ENCODE measurements at regions not wholly inside any gene's neighbourhood (a gene's known extent, or its start where the extent isn't known, plus 50 kb on each side); places are given as distances from the start of the nearest gene placed in this dataset.

DNA sequence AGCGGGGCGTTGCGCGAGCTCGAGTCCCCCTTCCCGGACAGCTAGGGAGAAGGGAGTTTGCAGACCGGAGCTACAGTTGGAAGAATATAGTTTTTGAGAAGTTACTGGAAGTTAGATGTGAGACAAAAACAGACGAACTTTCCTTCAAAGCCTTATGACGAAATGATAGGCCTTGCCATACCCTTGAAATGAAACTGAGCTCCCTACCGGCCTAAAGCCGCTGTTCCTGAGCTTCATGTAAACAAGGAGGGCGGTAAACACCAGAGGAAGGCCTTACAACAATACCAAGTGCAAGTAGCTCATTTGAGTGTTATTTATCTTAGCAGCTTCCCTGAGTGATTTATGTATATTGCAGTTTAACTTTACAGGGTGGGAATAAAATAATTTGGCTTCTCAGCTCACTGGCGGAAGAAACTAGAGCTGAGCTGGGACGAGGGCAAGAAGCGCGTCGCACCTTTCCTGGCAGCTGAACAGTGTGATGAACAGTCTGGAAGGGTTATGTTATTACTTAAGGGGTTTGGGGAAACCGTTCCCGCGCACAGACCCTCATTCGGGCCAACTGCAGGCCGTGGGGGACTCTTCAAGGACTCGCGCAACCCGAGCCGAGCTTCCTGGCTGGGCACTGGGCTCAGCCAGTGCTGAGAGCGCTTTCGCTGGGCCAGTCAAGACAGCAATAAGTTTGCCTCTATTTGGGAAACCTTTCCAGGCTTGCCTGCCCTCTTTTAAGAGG lies 111.2 kb downstream of the KCNRG start:
- TF ChIP-seq EP300 (IDR thresholded peaks at IDR 0.05) = no peak
- no peak for TF ChIP-seq POLR2A (IDR thresholded peaks at IDR 0.05)
- TF ChIP-seq POLR2AphosphoS5 (IDR thresholded peaks at IDR 0.05) = peak in 1 of 2 donors; percentile 14
- TF ChIP-seq, protein P1, sequence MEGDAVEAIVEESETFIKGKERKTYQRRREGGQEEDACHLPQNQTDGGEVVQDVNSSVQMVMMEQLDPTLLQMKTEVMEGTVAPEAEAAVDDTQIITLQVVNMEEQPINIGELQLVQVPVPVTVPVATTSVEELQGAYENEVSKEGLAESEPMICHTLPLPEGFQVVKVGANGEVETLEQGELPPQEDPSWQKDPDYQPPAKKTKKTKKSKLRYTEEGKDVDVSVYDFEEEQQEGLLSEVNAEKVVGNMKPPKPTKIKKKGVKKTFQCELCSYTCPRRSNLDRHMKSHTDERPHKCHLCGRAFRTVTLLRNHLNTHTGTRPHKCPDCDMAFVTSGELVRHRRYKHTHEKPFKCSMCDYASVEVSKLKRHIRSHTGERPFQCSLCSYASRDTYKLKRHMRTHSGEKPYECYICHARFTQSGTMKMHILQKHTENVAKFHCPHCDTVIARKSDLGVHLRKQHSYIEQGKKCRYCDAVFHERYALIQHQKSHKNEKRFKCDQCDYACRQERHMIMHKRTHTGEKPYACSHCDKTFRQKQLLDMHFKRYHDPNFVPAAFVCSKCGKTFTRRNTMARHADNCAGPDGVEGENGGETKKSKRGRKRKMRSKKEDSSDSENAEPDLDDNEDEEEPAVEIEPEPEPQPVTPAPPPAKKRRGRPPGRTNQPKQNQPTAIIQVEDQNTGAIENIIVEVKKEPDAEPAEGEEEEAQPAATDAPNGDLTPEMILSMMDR (IDR thresholded peaks at IDR 0.05) = no peak
- Histone ChIP-seq H3K36me3 (peaks cover 0 to 3% (median 0%) of the 10 kb centered on the region in 4 donors), H3K4me3 (peak overlapping the region; percentile 88 to 99 (median 96)), H3K27ac (peak overlapping the region; percentile 98 to 100 (median 100)), H3K4me1 (peaks cover 38 to 59% (median 53%) of the 10 kb centered on the region in 4 donors), H3K27me3 (peaks cover 0 to 16% (median 6%) of the 10 kb centered on the region in 4 donors), H3K9me3 (no peaks in the 10 kb centered on the region)
- no peak for ATAC-seq (ENCODE audit: low FRiP score in 2 of 2)
- peak in 1 of 2 donors; percentile 47 for DNase-seq
- WGBS, 2 donors = 41 to 46% methylated on average over 26 to 28 of the region's 28 CpGs

DNA sequence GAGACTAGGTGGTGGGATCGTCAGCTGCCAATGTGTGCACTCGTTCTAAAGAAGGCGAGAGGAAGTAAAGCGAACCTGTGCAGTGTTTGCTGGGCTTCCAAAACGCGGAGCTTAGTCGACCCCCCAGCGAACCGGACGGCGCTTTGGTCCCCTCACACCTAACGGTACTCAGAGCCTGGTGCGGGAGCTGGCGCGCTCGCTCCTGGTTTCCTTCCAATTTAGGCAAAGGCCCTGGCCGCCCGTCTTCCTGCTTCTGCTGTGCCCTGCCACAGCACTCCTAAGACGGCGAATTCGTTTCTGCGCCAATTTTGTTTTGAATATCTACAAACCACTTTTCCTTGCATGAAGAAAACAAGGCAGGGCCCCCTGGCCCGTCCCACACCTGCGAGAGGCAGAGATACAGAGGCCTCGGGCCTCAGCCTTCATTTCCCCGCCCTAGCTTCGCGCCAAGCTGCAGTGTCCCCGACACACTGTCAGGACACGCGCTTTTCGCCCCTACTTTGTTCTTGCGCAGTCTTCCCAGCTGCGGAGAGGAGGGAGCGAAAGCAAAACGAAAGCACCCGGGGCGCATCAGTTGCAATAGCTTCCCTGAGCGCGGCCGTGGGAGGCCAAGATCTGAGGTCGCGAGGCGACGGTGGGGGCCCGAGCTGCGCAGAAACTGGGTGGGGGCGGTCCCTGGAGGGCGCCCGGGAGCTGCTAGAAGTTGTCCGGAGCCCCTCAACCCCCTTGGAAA lies 111.9 kb downstream of the KCNRG start:
- Histone ChIP-seq H3K4me3 (peak overlapping the region; percentile 5 to 99 (median 90)), H3K27me3 (peaks cover 0 to 22% (median 7%) of the 10 kb centered on the region in 4 donors), H3K27ac (peak overlapping the region; percentile 98 to 100 (median 100)), H3K4me1 (peaks cover 31 to 54% (median 50%) of the 10 kb centered on the region in 4 donors), H3K9me3 (no peaks in the 10 kb centered on the region), H3K36me3 (no peaks in the 10 kb centered on the region)
- TF ChIP-seq EP300 (IDR thresholded peaks at IDR 0.05) = no peak
- peak in 1 of 2 donors; percentile 54 for TF ChIP-seq POLR2AphosphoS5 (IDR thresholded peaks at IDR 0.05)
- TF ChIP-seq POLR2A (IDR thresholded peaks at IDR 0.05) = peak in 1 of 4 donors; percentile 52
- 30 to 49% methylated on average over 43 to 51 of the region's 51 CpGs for WGBS, 2 donors
- DNase-seq = peak; percentile 68 to 87
- no peak for ATAC-seq (ENCODE audit: low FRiP score in 2 of 2)

DNA sequence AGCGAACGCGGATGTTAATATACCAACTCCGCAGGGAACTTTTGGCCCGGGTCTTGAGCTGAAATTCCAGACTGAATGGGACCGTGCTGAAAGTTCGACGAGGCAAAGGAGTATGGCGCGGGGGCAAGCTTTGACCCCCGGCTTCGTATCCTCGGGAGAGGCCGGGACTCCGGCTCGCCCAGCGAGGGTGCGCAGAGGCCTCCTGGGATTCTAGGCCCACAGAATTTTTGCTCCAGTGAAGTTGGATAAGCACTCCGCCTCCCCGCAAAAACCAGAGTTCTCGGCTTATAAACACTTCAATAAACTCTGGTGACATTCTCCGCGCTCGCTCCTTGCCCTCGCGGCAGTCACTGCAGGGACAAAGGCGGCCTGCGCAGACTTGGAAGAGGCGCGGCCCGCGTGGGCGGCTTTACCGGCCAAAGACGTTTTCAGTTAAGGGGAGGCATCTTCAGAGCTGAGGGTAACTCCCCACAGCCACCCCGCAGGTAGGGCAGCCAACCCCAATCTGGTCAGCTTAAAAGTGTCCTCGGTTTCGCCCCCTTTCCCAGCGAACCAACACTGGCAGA lies 112.6 kb downstream of the KCNRG start:
- TF ChIP-seq, protein P1 (IDR thresholded peaks at IDR 0.05) = no peak
- TF ChIP-seq EP300 (IDR thresholded peaks at IDR 0.05) = no peak
- no peak for TF ChIP-seq POLR2A (IDR thresholded peaks at IDR 0.05)
- no peak for TF ChIP-seq POLR2AphosphoS5 (IDR thresholded peaks at IDR 0.05)
- H3K27ac ChIP-seq = peak overlapping the region; percentile 98 to 100 (median 100)
- DNase-seq (peak in 1 of 2 donors; percentile 84), ATAC-seq (ENCODE audit: low FRiP score in 2 of 2) (no peak)
- H3K36me3 ChIP-seq = no peaks in the 10 kb centered on the region
- peaks cover 24 to 56% (median 45%) of the 10 kb centered on the region in 4 donors for H3K4me1 ChIP-seq
- peak overlapping the region; percentile 5 to 99 (median 90) for H3K4me3 ChIP-seq
- WGBS, 2 donors = 64 to 68% methylated on average over 34 to 39 of the region's 39 CpGs
- no peaks in the 10 kb centered on the region for H3K9me3 ChIP-seq
- peaks cover 0 to 28% (median 14%) of the 10 kb centered on the region in 4 donors for H3K27me3 ChIP-seq

DNA sequence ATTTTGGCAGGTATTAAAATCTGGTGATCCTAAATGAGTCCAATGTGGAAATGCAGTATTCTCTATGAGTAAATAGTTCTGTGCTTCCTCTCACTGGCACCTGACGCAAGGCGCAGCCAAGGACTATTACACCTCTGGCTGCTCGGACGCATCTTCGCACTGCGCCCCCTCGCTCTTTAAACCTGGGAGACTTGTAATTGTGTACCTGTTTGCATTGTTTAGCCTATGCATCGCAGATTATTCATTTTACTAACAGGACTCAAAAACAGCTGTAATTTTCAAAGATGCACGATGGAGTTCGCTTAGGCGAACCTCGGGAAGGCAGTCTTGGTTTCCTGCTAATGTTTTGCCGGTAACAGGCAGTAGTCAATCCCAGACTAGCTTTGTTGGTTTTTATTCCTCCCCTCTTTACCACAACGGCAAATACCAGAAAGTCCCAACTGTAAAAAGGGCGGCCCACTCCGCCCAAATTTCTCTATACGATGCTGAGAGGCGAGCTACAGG lies 113.2 kb downstream of the KCNRG start:
- TF ChIP-seq, protein P1 (IDR thresholded peaks at IDR 0.05) = no peak
- no peak for TF ChIP-seq POLR2A (IDR thresholded peaks at IDR 0.05)
- TF ChIP-seq EP300 (IDR thresholded peaks at IDR 0.05) = no peak
- no peak for TF ChIP-seq POLR2AphosphoS5 (IDR thresholded peaks at IDR 0.05)
- Histone ChIP-seq H3K27me3 (peaks cover 0 to 35% (median 17%) of the 10 kb centered on the region in 4 donors), H3K9me3 (no peaks in the 10 kb centered on the region), H3K4me3 (no peak overlapping the region), H3K36me3 (no peaks in the 10 kb centered on the region), H3K27ac (no peak overlapping the region), H3K4me1 (peaks cover 18 to 50% (median 40%) of the 10 kb centered on the region in 4 donors)
- no peak for ATAC-seq (ENCODE audit: low FRiP score in 2 of 2)
- DNase-seq = no peak
- WGBS, 2 donors = 88 to 93% methylated on average over 18 of the region's 18 CpGs
